WTC11 (cell line): ENCODE measurements at regions not wholly inside any gene's neighbourhood (a gene's known extent, or its start where the extent isn't known, plus 50 kb on each side); places are given as distances from the start of the nearest gene placed in this dataset.

ENCODE experiments used
- ATAC-seq: fragments of 200-7000 bp; cut with Tn5 transposase; 2 replicates; pipeline ENCODE4 v1.10.0; 2021; ENCODE audit warnings: mild to moderate bottlenecking, moderate library complexity
- CTCF ChIA-PET: fragments of 300-600 bp; sonication (Branson Sonifier 250); formaldehyde crosslinking; loops from one replicate; lab custom pipeline; 2021; ENCODE audit warnings: antibody characterized with exemption; lab: Charles Lee
- POLR2A ChIA-PET: fragments of 350-600 bp; sonication (Branson Sonifier 250); formaldehyde crosslinking; loops from one replicate; lab custom pipeline; 2021; ENCODE audit warnings: antibody characterized with exemption; lab: Charles Lee
- DNase-seq: peaks from one replicate; pipeline ENCODE4 v3.0.0; 2021; ENCODE audit warnings: low spot score
- H3K27ac Mint-ChIP-seq: 2 replicates; pipeline ENCODE4 v1.8.0; 2021; ENCODE audit warnings: mixed read lengths
- H3K27me3 Mint-ChIP-seq: 2 replicates; pipeline ENCODE4 v1.8.0; 2021; ENCODE audit warnings: low read depth, mild to moderate bottlenecking, moderate library complexity, mixed read lengths
- H3K36me3 Mint-ChIP-seq: 2 replicates; pipeline ENCODE4 v1.8.0; 2021; ENCODE audit warnings: mixed read lengths
- H3K4me1 Mint-ChIP-seq: 2 replicates; pipeline ENCODE4 v1.8.0; 2022; ENCODE audit warnings: mixed read lengths
- H3K4me3 Mint-ChIP-seq: 2 replicates; pipeline ENCODE4 v1.8.0; 2021; ENCODE audit warnings: mild to moderate bottlenecking, moderate library complexity, mixed read lengths
- H3K9me3 Mint-ChIP-seq: 2 replicates; pipeline ENCODE4 v1.8.0; 2021; ENCODE audit warnings: mixed read lengths
- CREM ChIP-seq: sonication (generic); formaldehyde crosslinking; IDR thresholded peaks from 2 replicates; pipeline ENCODE4 v1.8.1; 2022; ENCODE audit warnings: mild to moderate bottlenecking, missing genetic modification reagents, moderate library complexity
- FOXJ3 ChIP-seq: sonication (generic); formaldehyde crosslinking; IDR thresholded peaks from 2 replicates; pipeline ENCODE4 v1.9.0; 2021; ENCODE audit warnings: missing genetic modification reagents, mild to moderate bottlenecking, borderline replicate concordance
- GABPB1 ChIP-seq: sonication (generic); formaldehyde crosslinking; IDR thresholded peaks from 2 replicates; pipeline ENCODE4 v1.8.1; 2023; ENCODE audit warnings: mild to moderate bottlenecking, missing genetic modification reagents
- GRHL2 ChIP-seq: fragments of 250-450 bp; sonication (Bioruptor Pico); IDR thresholded peaks from 2 replicates; pipeline ENCODE4 v1.8.0; 2022; ENCODE audit warnings: mild to moderate bottlenecking, moderate library complexity; ENCODE audit not compliant: insufficient replicate concordance, severe bottlenecking
- NFYB ChIP-seq: sonication (generic); formaldehyde crosslinking; conservative IDR thresholded peaks from 2 replicates; pipeline ENCODE4 v1.8.0; 2022; ENCODE audit warnings: low read depth, missing genetic modification reagents
- NR1H2 ChIP-seq: sonication (generic); formaldehyde crosslinking; IDR thresholded peaks from 2 replicates; pipeline ENCODE4 v1.9.0; 2021; ENCODE audit warnings: mild to moderate bottlenecking, moderate library complexity, missing genetic modification reagents
- SMAD3 ChIP-seq: sonication (generic); formaldehyde crosslinking; IDR thresholded peaks from 2 replicates; pipeline ENCODE4 v1.8.0; 2022; ENCODE audit warnings: missing genetic modification reagents, mild to moderate bottlenecking, borderline replicate concordance
- SP1 ChIP-seq: sonication (generic); formaldehyde crosslinking; conservative IDR thresholded peaks from 2 replicates; pipeline ENCODE4 v1.8.1; 2022; ENCODE audit warnings: missing genetic modification reagents
- TEAD1 ChIP-seq: sonication (generic); formaldehyde crosslinking; IDR thresholded peaks from 2 replicates; pipeline ENCODE4 v1.8.0; 2022; ENCODE audit warnings: mild to moderate bottlenecking, missing genetic modification reagents
- TF ChIP-seq, protein P1 (sequence below): sonication (generic); formaldehyde crosslinking; IDR thresholded peaks from 2 replicates; pipeline ENCODE4 v1.8.1; 2022; ENCODE audit warnings: low read depth, missing genetic modification reagents, borderline replicate concordance
- TF ChIP-seq, protein P2 (sequence below): fragments of 250-450 bp; sonication (Bioruptor Pico); IDR thresholded peaks from 2 replicates; pipeline ENCODE4 v1.9.0; 2021; ENCODE audit warnings: mild to moderate bottlenecking, borderline replicate concordance
- TF ChIP-seq, protein P3 (sequence below): sonication (generic); formaldehyde crosslinking; IDR thresholded peaks from 2 replicates; pipeline ENCODE4 v1.8.1; 2023; ENCODE audit warnings: mild to moderate bottlenecking, missing genetic modification reagents, moderate library complexity
- TF ChIP-seq, protein P4 (sequence below): sonication (generic); formaldehyde crosslinking; IDR thresholded peaks from 2 replicates; pipeline ENCODE4 v1.8.1; 2022; ENCODE audit warnings: missing genetic modification reagents, borderline replicate concordance
- TF ChIP-seq, protein P5 (sequence below): sonication (generic); formaldehyde crosslinking; IDR thresholded peaks from 2 replicates; pipeline ENCODE4 v1.8.1; 2023; ENCODE audit warnings: mild to moderate bottlenecking, missing genetic modification reagents

DNA sequence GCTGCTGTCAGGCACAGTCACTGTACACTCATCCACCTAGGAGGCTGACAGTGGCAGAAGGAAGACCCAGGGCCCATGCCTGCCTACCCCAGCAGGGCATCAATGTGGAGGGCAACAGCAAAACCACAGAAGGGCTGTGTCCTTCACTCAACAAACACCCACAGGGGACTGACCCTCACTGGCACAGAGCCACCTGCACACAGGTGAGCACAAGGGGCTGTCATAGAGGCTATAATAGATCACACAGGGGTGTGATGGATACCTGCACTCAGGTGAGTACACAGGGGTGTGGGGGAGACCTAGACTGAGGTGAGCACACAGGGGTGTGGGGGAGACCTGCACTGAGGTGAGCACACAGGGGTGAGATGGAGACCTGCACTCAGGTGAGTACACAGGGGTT is 132.8 kb upstream of the TCERG1L start (continued):
- TF ChIP-seq, protein P1, sequence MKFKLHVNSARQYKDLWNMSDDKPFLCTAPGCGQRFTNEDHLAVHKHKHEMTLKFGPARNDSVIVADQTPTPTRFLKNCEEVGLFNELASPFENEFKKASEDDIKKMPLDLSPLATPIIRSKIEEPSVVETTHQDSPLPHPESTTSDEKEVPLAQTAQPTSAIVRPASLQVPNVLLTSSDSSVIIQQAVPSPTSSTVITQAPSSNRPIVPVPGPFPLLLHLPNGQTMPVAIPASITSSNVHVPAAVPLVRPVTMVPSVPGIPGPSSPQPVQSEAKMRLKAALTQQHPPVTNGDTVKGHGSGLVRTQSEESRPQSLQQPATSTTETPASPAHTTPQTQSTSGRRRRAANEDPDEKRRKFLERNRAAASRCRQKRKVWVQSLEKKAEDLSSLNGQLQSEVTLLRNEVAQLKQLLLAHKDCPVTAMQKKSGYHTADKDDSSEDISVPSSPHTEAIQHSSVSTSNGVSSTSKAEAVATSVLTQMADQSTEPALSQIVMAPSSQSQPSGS (CRISPR knock-in tag), result no peak
- TF ChIP-seq GRHL2 (CRISPR knock-in tag), result no peak
- TF ChIP-seq, protein P2, sequence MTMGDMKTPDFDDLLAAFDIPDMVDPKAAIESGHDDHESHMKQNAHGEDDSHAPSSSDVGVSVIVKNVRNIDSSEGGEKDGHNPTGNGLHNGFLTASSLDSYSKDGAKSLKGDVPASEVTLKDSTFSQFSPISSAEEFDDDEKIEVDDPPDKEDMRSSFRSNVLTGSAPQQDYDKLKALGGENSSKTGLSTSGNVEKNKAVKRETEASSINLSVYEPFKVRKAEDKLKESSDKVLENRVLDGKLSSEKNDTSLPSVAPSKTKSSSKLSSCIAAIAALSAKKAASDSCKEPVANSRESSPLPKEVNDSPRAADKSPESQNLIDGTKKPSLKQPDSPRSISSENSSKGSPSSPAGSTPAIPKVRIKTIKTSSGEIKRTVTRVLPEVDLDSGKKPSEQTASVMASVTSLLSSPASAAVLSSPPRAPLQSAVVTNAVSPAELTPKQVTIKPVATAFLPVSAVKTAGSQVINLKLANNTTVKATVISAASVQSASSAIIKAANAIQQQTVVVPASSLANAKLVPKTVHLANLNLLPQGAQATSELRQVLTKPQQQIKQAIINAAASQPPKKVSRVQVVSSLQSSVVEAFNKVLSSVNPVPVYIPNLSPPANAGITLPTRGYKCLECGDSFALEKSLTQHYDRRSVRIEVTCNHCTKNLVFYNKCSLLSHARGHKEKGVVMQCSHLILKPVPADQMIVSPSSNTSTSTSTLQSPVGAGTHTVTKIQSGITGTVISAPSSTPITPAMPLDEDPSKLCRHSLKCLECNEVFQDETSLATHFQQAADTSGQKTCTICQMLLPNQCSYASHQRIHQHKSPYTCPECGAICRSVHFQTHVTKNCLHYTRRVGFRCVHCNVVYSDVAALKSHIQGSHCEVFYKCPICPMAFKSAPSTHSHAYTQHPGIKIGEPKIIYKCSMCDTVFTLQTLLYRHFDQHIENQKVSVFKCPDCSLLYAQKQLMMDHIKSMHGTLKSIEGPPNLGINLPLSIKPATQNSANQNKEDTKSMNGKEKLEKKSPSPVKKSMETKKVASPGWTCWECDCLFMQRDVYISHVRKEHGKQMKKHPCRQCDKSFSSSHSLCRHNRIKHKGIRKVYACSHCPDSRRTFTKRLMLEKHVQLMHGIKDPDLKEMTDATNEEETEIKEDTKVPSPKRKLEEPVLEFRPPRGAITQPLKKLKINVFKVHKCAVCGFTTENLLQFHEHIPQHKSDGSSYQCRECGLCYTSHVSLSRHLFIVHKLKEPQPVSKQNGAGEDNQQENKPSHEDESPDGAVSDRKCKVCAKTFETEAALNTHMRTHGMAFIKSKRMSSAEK (CRISPR knock-in tag), result no peak

DNA sequence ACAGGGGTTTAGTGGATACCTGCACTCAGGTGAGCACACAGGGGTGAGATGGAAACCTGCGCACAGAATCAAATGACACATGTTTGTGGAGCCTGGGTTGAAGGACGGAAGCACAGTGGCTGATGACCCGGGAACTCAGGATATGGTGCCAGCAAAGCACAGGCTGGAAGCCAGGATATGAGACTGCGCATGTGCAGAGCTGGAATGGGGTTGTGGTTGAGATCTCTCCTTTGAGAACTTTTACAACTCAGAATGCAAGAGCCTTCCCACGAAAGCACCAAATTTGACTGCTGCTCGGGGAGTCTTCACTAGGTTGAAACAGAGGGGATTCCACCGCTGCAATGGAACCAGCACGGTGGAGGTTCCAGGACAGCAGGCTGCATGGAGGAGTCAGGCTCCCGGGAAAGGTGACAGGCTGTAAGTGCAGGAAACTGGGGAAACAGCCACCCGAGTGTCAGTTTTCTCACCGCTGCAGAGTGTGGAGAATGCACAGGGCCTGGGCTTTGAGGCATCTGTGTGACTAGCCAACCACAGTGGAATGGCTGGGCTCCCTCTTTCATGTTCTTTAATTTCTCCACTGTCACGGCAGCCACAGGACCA is 133.4 kb upstream of the TCERG1L start:
- DNase-seq (no peak), ATAC-seq (no peak)
- ChIA-PET CTCF (no interaction called here), POLR2A (no interaction called here)
- H3K27ac Mint-ChIP-seq, result no peak overlapping the region
- H3K9me3 Mint-ChIP-seq, result peaks cover 48% of the 10 kb centered on the region
- H3K36me3 Mint-ChIP-seq, result peaks cover 48% of the 10 kb centered on the region
- no peak overlapping the region for H3K4me3 Mint-ChIP-seq
- H3K4me1 Mint-ChIP-seq, result no peaks in the 10 kb centered on the region
- peaks cover 12% of the 10 kb centered on the region for H3K27me3 Mint-ChIP-seq
- TF ChIP-seq SMAD3 (CRISPR knock-in tag) (no peak), NFYB (CRISPR knock-in tag) (no peak), TEAD1 (CRISPR knock-in tag) (no peak), FOXJ3 (CRISPR knock-in tag) (no peak), GABPB1 (CRISPR knock-in tag) (no peak), SP1 (CRISPR knock-in tag) (no peak), NR1H2 (CRISPR knock-in tag) (no peak), CREM (CRISPR knock-in tag) (no peak)
- TF ChIP-seq, protein P3, sequence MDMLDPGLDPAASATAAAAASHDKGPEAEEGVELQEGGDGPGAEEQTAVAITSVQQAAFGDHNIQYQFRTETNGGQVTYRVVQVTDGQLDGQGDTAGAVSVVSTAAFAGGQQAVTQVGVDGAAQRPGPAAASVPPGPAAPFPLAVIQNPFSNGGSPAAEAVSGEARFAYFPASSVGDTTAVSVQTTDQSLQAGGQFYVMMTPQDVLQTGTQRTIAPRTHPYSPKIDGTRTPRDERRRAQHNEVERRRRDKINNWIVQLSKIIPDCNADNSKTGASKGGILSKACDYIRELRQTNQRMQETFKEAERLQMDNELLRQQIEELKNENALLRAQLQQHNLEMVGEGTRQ (CRISPR knock-in tag), result no peak
- TF ChIP-seq, protein P4, sequence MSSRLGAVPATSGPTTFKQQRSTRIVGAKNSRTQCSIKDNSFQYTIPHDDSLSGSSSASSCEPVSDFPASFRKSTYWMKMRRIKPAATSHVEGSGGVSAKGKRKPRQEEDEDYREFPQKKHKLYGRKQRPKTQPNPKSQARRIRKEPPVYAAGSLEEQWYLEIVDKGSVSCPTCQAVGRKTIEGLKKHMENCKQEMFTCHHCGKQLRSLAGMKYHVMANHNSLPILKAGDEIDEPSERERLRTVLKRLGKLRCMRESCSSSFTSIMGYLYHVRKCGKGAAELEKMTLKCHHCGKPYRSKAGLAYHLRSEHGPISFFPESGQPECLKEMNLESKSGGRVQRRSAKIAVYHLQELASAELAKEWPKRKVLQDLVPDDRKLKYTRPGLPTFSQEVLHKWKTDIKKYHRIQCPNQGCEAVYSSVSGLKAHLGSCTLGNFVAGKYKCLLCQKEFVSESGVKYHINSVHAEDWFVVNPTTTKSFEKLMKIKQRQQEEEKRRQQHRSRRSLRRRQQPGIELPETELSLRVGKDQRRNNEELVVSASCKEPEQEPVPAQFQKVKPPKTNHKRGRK, result no peak
- TF ChIP-seq, protein P5, sequence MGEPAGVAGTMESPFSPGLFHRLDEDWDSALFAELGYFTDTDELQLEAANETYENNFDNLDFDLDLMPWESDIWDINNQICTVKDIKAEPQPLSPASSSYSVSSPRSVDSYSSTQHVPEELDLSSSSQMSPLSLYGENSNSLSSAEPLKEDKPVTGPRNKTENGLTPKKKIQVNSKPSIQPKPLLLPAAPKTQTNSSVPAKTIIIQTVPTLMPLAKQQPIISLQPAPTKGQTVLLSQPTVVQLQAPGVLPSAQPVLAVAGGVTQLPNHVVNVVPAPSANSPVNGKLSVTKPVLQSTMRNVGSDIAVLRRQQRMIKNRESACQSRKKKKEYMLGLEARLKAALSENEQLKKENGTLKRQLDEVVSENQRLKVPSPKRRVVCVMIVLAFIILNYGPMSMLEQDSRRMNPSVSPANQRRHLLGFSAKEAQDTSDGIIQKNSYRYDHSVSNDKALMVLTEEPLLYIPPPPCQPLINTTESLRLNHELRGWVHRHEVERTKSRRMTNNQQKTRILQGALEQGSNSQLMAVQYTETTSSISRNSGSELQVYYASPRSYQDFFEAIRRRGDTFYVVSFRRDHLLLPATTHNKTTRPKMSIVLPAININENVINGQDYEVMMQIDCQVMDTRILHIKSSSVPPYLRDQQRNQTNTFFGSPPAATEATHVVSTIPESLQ, result no peak
